OCI-LY7 (cell line): ENCODE measurements at regions not wholly inside any gene's neighbourhood (a gene's known extent, or its start where the extent isn't known, plus 50 kb on each side); places are given as distances from the start of the nearest gene placed in this dataset.

Experiments used
- BruUV-seq: library from RNA; stranded (reverse); fragments of 400-500 nt; replicated peaks from 2 replicates; lab custom pipeline; 2021; lab: Mats Ljungman, UMichigan
- CTCF ChIA-PET: fragments of 300-600 bp; sonication (Branson Sonifier 250); formaldehyde crosslinking; loops from one replicate; lab custom pipeline; 2022; ENCODE audit warnings: antibody characterized with exemption; ENCODE audit not compliant: unreplicated experiment; lab: Charles Lee
- POLR2A ChIA-PET: fragments of 300-600 bp; sonication (Branson Sonifier 250); formaldehyde crosslinking; loops from one replicate; lab custom pipeline; 2022; ENCODE audit warnings: antibody characterized with exemption; lab: Charles Lee
- DNase-seq: peaks from one replicate; pipeline ENCODE4 v3.0.0-alpha.2; 2015; ENCODE audit warnings: low spot score
- H2AFZ ChIP-seq: fragments of 200-600 bp; sonication (generic), shearing (Covaris generic); 2 replicates; pipeline ENCODE4 v1.6.1; 2014; ENCODE audit warnings: mild to moderate bottlenecking, antibody characterized with exemption, low read length, moderate library complexity
- H3K27ac ChIP-seq: fragments of 200-600 bp; sonication (generic); 2 replicates; pipeline ENCODE4 v1.5.1; 2014; ENCODE audit warnings: mixed run types, low read depth, mild to moderate bottlenecking, moderate library complexity, low read length, inconsistent platforms; ENCODE audit not compliant: poor library complexity, severe bottlenecking
- H3K36me3 ChIP-seq: fragments of 200-600 bp; sonication (generic); 2 replicates; pipeline ENCODE4 v1.6.1; 2014; ENCODE audit warnings: mild to moderate bottlenecking, antibody characterized with exemption, low read length, moderate library complexity, mixed read lengths; ENCODE audit not compliant: insufficient read depth
- H3K4me1 ChIP-seq: fragments of 200-600 bp; sonication (generic); 2 replicates; pipeline ENCODE4 v1.5.1; 2014; ENCODE audit warnings: mild to moderate bottlenecking, low read length; ENCODE audit not compliant: insufficient read depth, poor library complexity, severe bottlenecking
- H3K4me2 ChIP-seq: fragments of 200-600 bp; sonication (generic); 2 replicates; pipeline ENCODE4 v1.6.1; 2014; ENCODE audit warnings: mild to moderate bottlenecking, low read length
- H3K4me3 ChIP-seq: fragments of 200-600 bp; sonication (generic); 2 replicates; pipeline ENCODE4 v1.5.1; 2014; ENCODE audit warnings: mild to moderate bottlenecking, low read depth, low read length; ENCODE audit not compliant: poor library complexity, severe bottlenecking
- H3K79me2 ChIP-seq: fragments of 200-600 bp; sonication (generic); 2 replicates; pipeline ENCODE4 v1.6.1; 2016; ENCODE audit warnings: low read depth, mild to moderate bottlenecking, low read length, moderate library complexity, mixed read lengths; ENCODE audit not compliant: insufficient read depth
- H3K9me2 ChIP-seq: fragments of 200-600 bp; sonication (generic); 2 replicates; pipeline ENCODE4 v1.6.1; 2016; ENCODE audit warnings: mild to moderate bottlenecking, low read length, mixed read lengths; ENCODE audit not compliant: insufficient read depth
- H3K9me3 ChIP-seq: fragments of 200-600 bp; sonication (generic); 2 replicates; pipeline ENCODE4 v1.6.1; 2014; ENCODE audit warnings: mild to moderate bottlenecking, mixed run types, low read length, mixed read lengths
- H4K20me1 ChIP-seq: fragments of 200-600 bp; sonication (generic); 2 replicates; pipeline ENCODE4 v1.6.1; 2014; ENCODE audit warnings: mild to moderate bottlenecking, antibody characterized with exemption, low read length, moderate library complexity, mixed read lengths; ENCODE audit not compliant: insufficient read depth
- CTCF ChIP-seq: fragments of 200-600 bp; sonication (generic); conservative IDR thresholded peaks from 2 replicates; pipeline ENCODE4 v1.5.1; 2014; ENCODE audit warnings: mild to moderate bottlenecking, antibody characterized with exemption, low read length, moderate library complexity, mixed read lengths
- EZH2phosphoT487 ChIP-seq: fragments of 200-600 bp; sonication (generic); IDR thresholded peaks from 2 replicates; pipeline ENCODE4 v1.6.1; 2018; ENCODE audit warnings: low read depth, borderline replicate concordance, mild to moderate bottlenecking, mixed run types, antibody characterized with exemption, low read length, moderate library complexity, mixed read lengths
- intact Hi-C: fragments of 100-400 bp; cut with micrococcal nuclease; formaldehyde crosslinking; loops from one replicate; pipeline ENCODE4 v1.10.0; 2022; ENCODE audit not compliant: unreplicated experiment

DNA sequence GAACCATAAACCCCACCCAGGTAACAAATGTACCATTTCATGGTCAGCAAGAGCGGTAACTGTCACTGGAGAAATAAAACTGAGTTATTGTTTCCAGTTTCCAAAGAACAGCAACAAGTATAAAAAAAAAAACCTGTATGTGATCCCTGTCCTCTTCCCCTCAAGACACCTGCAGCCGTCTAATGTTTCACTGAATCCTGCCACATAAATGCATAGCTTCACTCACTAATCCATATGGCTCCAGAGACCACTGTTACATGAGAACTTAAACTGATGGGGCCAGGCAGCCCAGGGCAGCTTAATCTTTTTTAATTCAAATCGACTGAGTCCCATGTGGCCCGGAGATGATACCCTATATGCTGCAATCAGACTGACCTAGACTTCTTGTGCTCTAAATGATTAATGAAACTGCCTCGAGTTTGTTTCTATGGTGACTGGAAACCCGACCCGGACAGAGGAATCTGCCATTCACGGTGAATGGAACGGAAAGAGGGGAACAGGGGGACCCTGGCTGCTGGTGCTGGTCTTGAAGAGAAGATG lies 60.9 kb upstream of the SIX2 start:
- ChIA-PET CTCF (no interaction called here), POLR2A (interaction anchor here (0.7 kb wide), 1 partner anchor 24 kb away, joined by 3 read pairs; no protein-coding TSS in a partner anchor)
- Histone ChIP-seq H3K9me3 (no peaks in the 10 kb centered on the region), H4K20me1 (no peaks in the 10 kb centered on the region), H3K9me2 (no peaks in the 10 kb centered on the region), H3K79me2 (no peaks in the 10 kb centered on the region), H3K4me3 (no peak overlapping the region), H3K4me1 (no peaks in the 10 kb centered on the region), H3K36me3 (no peaks in the 10 kb centered on the region), H3K4me2 (no peak overlapping the region), H3K27ac (no peak overlapping the region), H2AFZ (no peak overlapping the region)
- BruUV-seq, result no TSS peak
- TF ChIP-seq CTCF (no peak), EZH2phosphoT487 (no peak)
- intact Hi-C loops, result no loop called here
- no peak for DNase-seq

DNA sequence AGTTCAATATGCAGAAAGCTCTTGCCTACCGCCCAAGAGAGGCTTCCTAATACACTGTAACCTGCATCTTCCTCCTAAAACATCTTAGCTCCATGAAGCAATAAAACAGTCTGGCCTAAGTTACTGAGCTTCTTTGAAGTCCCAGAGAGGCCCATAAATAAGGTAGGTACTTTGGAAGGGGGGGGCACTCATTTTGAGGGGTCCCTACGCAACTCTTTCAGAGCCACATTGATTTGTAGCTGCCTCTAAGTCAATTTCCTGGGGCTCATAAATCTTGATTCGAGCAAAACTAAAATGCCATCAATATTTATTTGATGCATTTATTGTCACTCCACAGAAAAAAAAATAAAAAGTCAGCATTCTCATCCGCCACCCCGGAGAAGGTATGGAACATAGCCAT lies 60.4 kb upstream of the SIX2 start:
- Histone ChIP-seq H3K36me3 (no peaks in the 10 kb centered on the region), H3K4me1 (no peaks in the 10 kb centered on the region), H3K4me2 (no peak overlapping the region), H3K9me2 (no peaks in the 10 kb centered on the region), H3K4me3 (no peak overlapping the region), H2AFZ (no peak overlapping the region), H3K79me2 (no peaks in the 10 kb centered on the region), H4K20me1 (no peaks in the 10 kb centered on the region), H3K9me3 (no peaks in the 10 kb centered on the region), H3K27ac (no peak overlapping the region)
- POLR2A ChIA-PET, result no interaction called here
- intact Hi-C loops, result no loop called here
- CTCF ChIA-PET, result no interaction called here
- no TSS peak for BruUV-seq
- TF ChIP-seq CTCF, result no peak
- TF ChIP-seq EZH2phosphoT487, result no peak
- DNase-seq, result no peak

- TF ChIP-seq CTCF (no peak), EZH2phosphoT487 (no peak)
- intact Hi-C loops, result no loop called here
- Histone ChIP-seq H2AFZ (no peak overlapping the region; the same call in 1 of the 2 replicates), H3K9me2 (no peaks in the 10 kb centered on the region), H3K4me2 (no peak overlapping the region), H3K36me3 (no peaks in the 10 kb centered on the region), H4K20me1 (no peaks in the 10 kb centered on the region), H3K9me3 (no peaks in the 10 kb centered on the region), H3K4me3 (no peak overlapping the region), H3K4me1 (no peaks in the 10 kb centered on the region), H3K27ac (no peak overlapping the region), H3K79me2 (no peaks in the 10 kb centered on the region)
- CTCF ChIA-PET, result no interaction called here
- BruUV-seq, result no TSS peak
- DNase-seq, result no peak
- POLR2A ChIA-PET, result interaction anchor here (0.6 kb wide), 1 partner anchor 113 kb away, joined by 4 read pairs; no protein-coding TSS in a partner anchor
These were observed 59.4 kb upstream of the SIX2 start for GRCh38 chr2:45068571-45069140.
